Erythroblast (primary cell): ENCODE measurements at regions not wholly inside any gene's neighbourhood (a gene's known extent, or its start where the extent isn't known, plus 50 kb on each side); places are given as distances from the start of the nearest gene placed in this dataset.

Source experiments
- DNase-seq, 2 experiments: peaks; one replicate each; lab custom pipeline; 2025; lab: John Stamatoyannopoulos, UW
- GATA1 ChIP-seq: IDR thresholded peaks from 2 replicates; pipeline ENCODE4 v1.6.1; 2011; ENCODE audit warnings: low read depth, mild to moderate bottlenecking, control low read depth, low read length, moderate library complexity
- POLR2A ChIP-seq: IDR thresholded peaks from 2 replicates; pipeline ENCODE4 v1.6.1; 2011; ENCODE audit warnings: mild to moderate bottlenecking, low read length

DNA sequence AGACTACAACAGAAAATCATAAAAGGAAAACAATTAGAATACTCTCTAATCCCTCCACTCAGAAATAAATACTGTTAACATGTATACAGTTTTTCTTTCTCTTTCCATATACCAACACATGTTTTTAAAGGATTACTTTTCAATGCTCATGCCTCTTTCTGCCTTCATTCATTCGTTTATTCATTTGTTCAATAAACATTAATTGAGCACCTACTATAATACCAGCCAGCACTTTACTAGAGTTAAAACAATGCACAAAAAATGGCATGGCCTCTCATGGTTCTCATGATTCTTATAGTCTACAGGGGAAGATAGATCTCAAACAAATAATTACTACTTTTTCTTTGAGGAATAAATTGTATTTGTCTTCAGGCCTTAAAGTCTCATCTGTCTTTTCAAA, 70.3 kb upstream of the RIPOR2 start:
- no peak for DNase-seq
- TF ChIP-seq GATA1 (no peak), POLR2A (no peak)

DNA sequence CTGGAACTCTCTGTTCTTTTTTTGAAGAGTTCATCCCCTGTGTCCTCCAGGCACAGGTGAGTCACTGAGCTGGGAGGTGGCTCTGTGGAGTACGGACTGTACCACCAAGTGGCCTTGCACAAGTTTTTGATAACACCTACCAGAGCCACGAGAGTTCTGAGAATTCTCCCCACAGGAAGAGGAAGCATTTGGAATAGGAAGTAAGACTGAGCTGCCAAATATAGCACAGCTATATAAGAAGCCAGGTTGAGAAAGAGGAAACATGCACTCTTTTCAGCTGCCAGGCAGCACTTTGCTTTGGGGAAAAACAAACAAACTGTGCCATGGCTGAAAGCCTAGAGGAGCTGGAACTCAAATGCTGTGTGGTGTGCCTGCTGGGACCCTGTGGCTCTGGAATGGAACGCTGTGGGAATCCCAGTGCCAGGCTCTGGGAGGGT, 70.8 kb upstream of the RIPOR2 start:
- no peak for DNase-seq
- TF ChIP-seq POLR2A, result no peak
- TF ChIP-seq GATA1, result no peak

DNA sequence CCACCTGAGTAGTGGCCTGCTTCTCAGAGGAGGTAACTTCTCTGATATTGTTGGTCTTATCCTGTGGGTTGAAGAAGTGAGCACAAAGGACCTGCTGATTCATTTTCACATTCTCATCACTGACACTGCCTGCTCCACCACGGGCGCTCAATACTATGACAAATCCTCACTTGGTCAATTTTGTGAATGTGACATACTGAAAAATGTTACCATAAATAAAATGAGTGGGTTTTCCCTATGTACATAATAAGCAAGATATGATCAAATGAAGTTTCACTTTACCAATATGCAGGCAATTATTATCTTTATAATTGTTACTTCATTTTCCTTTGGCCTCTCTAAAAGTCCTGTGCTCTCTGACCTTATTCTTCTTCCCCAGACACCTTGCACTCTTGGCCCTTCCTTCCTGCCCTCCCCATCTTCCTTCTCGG, 71.5 kb upstream of the RIPOR2 start:
- TF ChIP-seq GATA1 (no peak), POLR2A (no peak)
- DNase-seq, result no peak

DNA sequence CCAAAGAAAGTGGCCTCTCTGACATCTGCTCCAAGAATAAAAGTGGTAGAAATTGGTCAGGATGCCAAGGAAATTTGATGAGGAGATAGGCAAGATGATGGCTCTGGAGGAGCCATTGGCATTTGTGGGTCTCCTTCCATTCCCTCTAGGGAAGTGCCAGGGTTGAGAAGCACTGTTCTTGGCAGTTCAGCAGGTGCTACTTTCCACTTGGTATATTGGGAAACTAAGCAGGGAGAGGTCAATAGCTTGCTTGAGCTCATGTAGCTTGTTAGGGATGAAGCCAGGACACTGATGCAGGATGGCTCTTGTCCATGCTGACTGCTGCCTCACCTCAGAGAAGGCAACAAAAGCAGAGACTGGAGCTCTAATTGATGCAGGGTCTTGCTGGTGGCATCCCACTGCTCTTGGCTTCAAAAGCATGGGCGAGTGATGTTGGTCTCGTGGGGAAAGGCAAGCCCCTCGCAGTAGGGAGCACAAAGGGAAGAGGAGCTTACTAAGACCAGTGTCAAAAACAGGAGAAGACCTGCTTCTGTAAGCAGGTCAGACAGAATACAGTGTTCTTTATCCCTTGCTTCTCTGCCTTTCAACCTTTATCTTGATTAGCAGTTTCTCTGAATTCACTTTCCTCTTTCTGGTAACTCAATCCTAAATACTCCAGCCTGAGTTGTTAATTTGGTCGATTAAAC, 73.1 kb upstream of the RIPOR2 start:
- TF ChIP-seq POLR2A (no peak), GATA1 (no peak)
- DNase-seq, result no peak

DNA sequence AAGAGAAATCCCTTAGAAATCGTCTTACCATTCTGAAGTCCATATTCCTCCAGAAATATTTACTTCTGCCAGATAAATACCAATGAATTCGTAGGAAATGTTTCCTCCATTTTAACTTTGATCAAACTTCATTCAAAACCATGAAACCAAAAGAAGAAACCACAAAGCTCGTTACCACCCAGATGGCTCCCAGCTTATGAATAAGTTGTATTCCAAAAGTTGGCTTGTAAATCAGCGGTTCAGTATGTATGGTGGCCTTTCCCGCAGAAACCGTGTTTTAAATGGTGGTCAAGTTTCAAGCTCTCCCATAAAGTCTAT, 73.6 kb upstream of the RIPOR2 start:
- no peak for DNase-seq
- no peak for TF ChIP-seq GATA1

DNA sequence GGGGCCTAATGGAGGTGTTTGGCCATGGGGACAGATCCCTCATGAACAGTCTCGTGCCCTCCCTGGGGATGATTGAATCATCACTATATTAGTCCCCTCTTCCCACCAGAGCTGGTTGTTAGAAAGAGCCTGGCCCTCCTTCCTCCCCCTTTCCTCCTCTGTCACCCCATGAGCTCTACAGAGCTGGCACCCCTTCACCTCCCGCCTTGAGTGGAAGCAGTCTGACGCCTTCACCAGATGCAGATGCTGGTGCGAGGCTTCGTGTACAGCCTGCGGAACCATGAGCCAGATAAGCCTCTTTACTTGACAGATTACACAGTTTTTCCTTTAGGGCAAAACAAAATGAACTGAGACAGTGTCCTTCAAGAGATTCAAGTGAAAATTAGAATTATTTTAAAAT, 74.4 kb upstream of the RIPOR2 start:
- TF ChIP-seq POLR2A, result no peak
- TF ChIP-seq GATA1, result no peak
- DNase-seq, result peak in 1 of 2 experiments; percentile 36

DNA sequence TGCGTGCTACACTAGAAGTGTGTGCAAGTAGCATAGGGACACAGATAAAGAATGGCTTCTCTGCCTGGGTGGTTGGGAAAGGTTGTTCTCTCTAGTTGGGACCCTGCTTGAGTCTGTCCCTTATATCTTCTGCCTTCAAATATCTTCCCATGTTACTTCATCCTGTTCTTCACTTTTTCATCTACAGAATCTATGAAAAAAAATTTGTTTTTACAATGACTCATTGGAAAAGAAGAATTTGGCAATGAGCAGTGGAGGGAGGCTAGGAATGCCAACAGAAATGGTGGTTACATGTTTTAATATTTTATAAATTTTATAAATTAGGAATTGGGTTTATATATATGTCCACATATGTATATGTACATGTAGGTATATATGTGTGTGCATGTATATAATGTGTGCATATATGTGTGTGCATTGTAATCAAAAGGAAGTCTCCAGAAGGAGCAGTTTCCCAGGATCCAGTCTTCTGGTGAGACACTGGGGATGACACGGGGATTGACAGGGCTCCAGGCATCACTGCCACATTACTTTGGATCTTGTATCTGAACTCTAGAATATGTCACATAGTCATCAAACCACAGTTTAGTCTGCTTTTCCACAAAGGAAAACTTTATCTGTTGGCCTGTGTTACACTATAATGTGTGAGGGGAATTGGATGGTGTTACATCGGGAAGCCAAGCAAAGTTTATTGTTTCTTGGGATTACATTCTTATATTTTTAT, 75.3 kb upstream of the RIPOR2 start:
- no peak for TF ChIP-seq POLR2A
- TF ChIP-seq GATA1, result no peak
- DNase-seq, result no peak

DNA sequence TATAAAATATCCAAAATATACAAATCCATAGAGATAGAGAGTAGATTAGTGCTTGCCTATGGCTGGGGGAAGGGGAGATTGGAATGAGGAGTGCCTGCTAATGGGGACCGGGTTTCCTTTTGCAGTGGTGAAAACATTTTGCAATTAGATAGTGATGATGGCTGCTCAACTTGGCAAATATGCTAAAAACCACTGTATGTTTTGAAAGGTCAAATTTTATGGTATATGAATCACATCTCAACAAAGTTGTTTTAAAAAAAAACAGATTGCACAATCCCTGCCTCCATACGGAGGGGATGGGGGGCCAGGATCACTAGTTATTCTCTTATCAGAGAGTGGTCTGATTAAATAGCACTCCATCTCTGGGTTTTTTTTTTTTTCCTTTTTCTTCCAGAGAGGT, 76.9 kb upstream of the RIPOR2 start:
- no peak for DNase-seq

DNA sequence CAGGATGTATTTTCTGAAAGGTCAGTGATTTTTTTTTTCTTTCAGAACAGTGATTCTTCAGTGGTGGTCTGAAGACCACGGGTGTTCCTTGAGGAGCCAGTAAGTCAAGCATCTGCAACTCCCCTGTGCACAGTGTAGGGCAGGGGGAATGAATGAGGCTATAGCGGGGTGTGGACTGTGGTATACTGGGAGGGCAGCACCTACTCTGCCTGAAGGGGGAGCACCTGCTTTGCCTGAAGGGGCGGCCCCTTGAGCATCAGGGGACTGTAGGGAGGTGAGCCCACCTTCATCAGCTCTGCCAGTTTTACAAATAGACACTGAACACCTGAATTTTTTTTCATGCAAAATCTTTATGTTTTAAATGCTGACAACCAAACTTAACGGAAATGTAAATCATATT, 77.5 kb upstream of the RIPOR2 start:
- TF ChIP-seq POLR2A, result no peak
- TF ChIP-seq GATA1, result no peak
- no peak for DNase-seq

More for the DNA sequence above, 76.9 kb upstream of the RIPOR2 start:
- TF ChIP-seq GATA1 (no peak), POLR2A (no peak)

DNA sequence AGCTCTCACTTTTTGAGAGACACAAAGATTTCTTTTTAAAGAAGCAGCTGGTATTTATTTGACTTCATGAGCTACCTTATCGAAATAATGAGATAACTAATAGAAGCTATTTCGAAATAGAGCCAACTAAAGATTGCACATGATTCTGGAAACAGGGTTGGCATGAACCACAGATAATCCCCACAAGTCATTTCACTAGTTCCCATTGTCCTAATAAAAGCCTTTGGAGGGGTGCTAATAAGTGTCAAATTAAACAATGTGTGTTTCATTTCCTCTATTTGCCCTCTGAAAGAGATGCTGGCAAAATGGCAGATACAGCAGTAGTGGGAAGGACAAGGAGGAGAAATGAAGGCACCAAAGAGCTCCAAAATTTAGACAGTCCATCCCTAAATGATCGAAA, 78.6 kb upstream of the RIPOR2 start:
- no peak for TF ChIP-seq POLR2A
- no peak for TF ChIP-seq GATA1
- no peak for DNase-seq

DNA sequence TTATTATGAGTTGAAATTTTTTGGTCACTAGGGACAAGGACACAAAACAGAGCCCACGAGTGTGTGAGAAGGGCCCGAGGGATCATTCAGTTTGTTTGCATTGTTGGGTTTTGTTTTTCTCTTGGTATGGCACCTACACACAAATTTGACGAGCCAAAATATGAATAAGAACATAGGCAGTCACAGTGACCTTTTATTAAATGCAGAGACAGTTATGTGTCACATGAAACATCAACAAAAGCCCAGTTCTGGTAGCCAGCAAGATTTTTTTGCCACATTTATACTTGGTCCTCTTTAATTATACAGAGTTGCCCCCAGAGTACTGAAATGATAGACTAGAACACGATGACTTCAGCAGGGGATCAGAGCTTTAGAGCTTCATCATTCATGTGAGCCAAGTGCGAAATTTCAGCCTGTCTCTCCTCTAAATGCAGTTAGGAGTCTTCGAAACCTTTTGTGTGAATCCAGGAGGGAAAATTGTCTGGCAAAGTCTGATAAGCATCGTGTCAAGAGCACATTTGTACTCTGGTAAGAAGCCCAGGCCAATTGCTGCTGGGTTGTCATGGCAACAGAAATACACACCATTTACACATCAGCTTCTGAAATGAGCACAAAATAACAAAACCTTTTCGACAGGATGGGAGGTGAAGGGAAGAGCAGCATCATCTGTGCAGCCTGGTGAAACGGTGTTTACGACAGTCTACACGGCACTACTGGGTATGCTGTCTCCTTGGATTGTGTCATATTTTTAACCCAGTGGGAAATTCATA, 79.2 kb upstream of the RIPOR2 start:
- no peak for TF ChIP-seq GATA1
- no peak for TF ChIP-seq POLR2A

DNA sequence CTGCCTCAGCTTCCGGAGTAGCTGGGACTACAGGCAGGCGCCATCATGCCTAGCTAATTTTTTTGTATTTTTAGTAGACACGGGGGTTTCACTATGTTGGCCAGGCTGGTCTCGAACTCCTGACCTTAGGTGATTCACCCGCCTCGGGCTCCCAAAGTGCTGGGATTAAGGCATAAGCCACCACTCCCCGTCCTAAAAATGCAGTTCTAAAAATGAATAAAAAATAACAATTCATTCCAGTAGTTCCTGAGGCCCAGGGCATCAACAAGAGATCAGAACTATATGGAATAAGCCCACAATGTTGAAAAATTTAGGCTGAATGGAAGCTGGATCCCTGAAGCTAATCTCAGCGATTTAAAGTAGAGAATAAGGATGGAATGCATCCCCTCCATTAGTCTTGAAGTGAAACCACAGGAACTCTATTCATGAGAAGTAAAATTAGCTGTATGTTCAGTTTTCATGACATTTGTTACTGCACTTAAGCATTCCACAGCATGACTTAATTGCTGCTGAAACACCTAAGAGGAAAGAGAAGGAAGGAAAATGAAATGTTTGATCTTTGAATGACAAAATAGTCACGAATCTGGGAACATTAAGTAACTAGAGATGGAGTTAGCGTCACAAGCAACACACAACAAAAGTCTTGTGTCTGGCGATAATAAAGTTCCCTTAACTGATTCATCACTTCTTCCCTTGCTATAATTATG, 80.4 kb upstream of the RIPOR2 start:
- no peak for DNase-seq
- TF ChIP-seq GATA1, result no peak
- TF ChIP-seq POLR2A, result no peak

More for the DNA sequence above, 79.2 kb upstream of the RIPOR2 start:
- peak in 1 of 2 experiments; percentile 9 for DNase-seq

DNA sequence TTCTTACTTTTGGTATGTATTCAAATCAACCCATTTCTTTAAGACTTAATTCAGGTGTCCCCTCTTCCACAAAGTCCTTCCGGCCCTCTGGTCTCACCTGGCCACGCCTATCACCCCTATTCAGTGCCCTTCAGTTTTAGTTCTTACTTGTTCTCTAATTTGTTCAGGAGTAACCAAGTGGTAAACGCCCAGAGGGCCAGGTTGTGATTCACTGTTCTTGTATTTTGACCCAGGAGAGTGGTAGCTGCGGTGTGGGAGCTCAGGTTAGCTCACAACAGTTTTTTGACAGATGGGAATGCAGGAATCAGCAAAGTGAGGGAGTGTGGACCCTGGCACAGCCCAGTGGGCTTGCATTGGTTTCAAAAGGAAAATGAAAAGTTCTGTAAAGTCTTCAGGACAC, 81.7 kb upstream of the RIPOR2 start:
- TF ChIP-seq POLR2A (no peak), GATA1 (no peak)
- no peak for DNase-seq
